ENCODE measurements at regions not wholly inside any gene's neighbourhood (a gene's known extent, or its start where the extent isn't known, plus 50 kb on each side); places are given as distances from the start of the nearest gene placed in this dataset.

DNA sequence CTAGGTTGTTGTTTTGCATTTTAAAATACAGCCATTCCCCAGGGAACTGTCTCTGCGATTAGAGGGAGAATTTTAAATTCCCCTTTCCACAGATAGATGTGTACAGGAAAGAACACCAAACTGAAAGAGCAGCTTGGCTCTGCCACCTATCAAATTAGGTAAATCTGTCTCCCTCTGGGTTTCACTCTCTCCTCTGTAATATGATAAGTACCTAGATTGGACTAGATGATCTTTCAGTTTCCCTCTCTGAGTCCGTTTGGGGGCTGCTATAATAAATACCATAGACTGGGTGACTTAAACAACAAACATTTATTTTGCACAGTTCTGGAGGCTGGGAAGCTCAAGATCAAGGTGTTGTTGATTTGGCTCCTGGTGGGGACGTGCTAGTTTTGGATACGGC, 186.0 kb downstream of the KIF20B start:
- no peak for DNase-seq (ENCODE audit: low read depth in 2 of 2)

DNA sequence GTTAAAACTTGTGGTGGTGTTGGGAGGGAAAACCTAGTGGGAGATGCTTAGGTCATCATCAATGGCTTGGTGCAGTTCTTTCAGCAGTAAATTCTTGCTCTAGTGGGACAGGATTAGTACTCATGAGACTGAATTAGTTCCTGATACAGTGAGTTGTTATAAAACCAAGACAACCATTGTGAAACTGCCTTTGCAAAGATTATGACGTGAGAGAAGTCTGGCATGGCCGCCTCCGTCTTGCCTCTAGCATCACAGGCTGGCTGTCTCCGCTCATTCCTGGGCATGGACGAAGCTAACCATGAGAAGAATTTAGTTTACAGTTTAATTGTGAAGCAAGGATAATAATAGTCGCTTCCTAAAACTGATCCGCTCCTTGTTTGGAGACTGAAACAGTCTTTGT, 186.4 kb downstream of the KIF20B start:
- no peak for DNase-seq (ENCODE audit: low read depth in 2 of 2)

DNA sequence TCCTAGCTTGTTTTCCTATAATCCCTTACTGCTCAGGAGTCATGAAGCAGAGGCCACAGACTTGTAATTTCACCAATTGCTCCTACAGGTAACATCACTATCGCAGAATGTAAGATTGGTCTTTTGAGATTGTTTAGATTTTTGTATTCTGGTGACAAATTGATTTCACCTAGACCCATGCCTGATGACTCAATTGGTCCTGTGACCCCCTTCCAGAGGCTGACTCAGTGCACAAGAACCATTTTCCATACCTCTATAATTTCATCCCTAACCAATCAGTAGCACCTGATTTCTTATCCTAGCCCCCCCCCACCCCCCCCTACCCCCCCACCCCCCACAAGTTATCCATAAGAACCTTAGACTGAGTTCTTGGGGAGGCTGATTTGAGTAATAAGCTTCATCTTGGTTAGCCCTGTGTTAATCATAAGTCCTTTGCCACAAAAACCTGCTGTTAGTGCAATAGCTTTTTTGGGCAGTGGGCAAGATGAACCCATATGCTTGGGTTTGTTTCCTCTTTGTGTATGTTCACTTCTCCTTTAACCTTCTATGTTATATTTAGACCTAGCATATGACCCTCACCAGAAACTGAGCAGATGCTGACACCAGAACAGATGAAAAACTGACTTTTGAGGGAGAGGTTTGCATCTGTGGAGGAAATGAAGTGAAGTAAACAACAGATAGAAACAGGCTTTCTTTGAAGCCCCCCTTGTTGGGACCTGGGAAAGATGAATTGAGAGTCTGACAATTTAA, 187.1 kb downstream of the KIF20B start:
- DNase-seq (ENCODE audit: low read depth in 2 of 2) = no peak

DNA sequence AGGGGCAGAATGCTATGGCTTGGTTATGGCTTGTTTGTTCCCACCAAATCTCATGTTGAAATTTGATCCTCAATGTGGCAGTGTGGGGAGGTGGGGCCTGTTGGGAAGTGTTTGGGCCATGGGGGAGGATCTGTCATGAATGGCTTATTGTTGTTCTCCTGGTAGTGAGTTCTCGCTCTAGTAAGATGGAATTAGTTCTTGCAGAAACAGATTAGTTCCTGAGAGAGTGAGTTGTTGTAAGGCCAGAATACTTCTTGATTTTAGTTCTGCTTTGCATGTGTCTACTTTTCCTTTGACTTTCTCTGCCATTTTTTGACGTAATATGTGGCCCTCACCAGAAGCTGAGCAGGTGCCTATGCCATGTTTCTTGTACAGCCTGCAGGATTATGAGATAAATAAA, 188.2 kb downstream of the KIF20B start:
- no peak for DNase-seq (ENCODE audit: low read depth in 2 of 2)

- no peak for DNase-seq (ENCODE audit: low read depth in 2 of 2)
Measured at GRCh38 chr10:89891006-89891535, 189.7 kb downstream of the KIF20B start.

DNA sequence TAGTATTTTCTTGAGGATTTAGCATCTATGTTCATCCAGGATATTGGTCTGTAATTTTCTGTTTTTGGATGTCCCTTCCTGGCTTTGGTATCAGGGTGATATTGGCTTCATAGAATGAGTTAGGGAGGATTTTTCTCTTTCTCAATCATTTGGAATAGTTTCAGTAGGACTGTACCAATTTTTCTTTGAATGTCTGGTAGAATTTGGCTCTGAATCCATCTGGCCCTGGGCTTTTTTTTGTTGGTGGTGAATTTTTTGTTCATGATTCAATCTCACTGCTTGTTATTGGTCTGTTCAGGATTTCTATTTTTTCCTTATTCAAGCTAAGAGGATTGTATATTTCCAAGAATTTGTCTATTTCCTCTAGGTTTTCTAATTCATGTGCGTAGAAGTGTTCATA, 192.7 kb downstream of the KIF20B start:
- DNase-seq (ENCODE audit: low read depth in 2 of 2) = no peak

DNA sequence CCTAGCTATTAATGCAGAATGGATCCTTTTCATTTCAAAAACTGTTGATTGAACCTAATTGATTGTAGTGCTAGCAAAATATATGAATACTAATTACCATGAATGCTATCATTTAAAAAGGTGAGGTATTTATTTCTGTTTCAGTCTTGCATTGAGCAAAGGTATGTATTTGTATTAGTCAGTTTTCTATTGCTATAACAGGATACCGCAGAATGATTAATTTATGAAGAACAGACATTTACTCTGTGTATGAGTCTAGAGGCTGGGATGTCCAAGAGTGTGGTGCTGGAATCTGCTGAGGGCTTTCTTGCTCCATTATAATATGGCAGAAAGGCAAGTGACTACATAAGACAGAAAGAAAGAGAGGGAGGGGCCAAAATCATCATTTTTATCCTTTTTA, 199.2 kb downstream of the KIF20B start:
- no peak for DNase-seq (ENCODE audit: low read depth in 2 of 2)

DNA sequence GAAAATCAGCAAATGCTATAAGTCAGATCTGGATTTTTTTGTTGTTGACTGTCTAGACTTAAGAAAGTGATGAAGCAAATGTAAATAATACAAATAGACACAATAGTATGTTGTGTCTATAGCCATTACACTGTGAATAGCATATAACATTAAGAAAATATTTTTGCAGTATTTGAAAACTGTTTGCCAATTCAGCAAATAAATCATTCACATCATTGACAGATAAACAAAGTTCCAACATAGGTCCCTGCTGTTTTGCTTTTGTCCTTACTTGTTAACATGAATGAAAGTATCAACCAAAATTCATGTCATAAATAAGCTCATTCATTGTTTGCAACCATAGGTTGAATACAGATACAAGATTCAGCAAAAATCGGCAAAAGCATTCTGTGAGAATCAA, 200.5 kb downstream of the KIF20B start:
- DNase-seq (ENCODE audit: low read depth in 2 of 2) = no peak

DNA sequence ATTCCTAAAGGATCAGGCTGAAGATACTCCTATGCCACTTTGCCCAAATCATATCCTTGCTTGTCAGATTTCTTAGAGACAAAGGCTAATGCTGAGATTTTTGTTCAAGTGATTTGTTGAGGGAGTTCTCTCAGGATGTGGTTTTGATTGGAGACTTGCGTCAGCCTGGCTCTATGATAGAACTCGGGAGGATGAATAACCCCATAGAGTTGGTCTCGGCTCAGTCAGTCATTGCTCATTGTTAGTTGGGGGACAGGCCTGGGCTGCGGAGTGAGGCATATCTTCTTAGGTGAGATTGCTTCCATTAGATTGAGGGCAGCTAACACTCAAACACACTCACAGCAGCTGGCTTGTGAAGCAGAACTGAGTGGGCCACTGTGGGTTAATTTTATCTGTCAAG, 203.4 kb downstream of the KIF20B start:
- no peak for DNase-seq (ENCODE audit: low read depth in 2 of 2)

DNA sequence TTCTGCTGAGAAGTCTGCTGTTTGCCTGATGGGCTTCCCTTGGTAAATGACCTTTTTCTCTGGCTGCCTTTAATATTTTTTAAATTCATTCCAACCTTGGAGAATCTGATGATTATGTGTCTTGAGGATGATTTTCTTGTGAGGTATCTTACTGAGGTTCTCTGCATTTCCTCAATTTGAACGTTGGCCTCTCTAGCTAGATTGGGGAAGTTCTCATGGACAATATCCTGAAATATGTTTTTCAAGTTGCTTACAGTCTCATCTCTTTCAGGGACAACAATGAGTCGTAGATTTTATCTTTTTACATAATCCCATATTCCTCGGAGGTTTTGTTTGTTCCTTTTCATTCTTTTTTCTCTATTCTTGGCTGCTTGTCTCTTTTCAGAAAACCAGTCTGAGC, 208.4 kb downstream of the KIF20B start:
- DNase-seq (ENCODE audit: low read depth in 2 of 2) = no peak

DNA sequence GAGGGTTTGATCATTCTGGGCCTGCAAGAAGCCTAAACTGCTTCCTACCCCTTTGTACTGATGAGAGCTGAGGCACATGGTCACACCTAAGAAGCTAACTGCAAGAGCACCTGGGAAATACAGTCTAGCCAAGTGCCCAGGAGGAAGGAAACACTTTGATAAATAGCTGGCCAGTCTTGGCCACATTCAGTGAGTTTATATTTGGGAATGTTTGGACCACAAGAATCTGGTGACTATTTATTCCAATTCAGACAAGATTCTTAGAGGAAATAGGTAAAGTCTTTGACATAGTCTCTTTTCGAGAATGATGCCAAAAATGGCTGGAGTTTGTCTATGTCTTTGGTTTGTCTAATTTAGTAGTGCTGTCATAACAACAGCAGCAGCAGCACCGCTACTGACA, 213.6 kb downstream of the KIF20B start:
- no peak for DNase-seq (ENCODE audit: low read depth in 2 of 2)

GRCh38 chr10:89915968-89916367, 214.6 kb downstream of the KIF20B start:
- no peak for DNase-seq (ENCODE audit: low read depth in 2 of 2)

DNA sequence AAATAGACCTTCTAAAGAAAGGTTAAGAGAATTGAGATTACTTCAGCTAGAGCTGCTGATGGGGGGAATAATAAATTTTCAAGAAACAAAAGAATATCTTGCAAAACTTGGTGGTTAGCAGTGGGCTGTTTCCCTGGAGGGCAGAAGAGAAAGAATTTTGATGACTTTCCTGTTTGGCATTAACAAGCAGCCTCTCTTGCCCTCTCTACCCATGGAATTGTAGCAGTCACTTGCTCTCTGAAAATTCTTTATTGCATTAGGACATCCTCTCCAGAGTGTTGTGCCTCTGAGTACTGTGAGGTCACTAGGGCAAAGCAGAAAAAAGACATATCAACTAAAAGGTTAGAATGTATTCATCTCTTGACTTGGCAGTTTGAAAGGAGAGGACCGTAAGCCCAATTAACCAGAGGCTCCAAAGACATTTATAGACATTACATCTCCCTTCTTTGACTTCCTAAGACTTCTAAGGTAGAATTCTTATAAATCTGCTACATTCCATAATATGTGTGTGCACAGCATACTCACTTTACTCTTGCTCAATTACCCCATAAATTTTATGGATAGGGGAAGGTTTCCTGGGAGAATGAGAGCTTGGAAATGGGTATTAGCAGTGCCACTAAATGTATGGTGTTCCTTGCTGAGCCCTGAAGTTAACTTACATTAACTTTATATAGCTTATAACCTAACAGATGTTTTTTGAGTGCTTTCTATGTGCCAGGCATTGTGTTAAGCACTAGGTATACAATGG, 215.3 kb downstream of the KIF20B start:
- no peak for DNase-seq (ENCODE audit: low read depth in 2 of 2)

GRCh38 chr10:89921403-89921802, 220.0 kb downstream of the KIF20B start:
- no peak for DNase-seq (ENCODE audit: low read depth in 2 of 2)

DNA sequence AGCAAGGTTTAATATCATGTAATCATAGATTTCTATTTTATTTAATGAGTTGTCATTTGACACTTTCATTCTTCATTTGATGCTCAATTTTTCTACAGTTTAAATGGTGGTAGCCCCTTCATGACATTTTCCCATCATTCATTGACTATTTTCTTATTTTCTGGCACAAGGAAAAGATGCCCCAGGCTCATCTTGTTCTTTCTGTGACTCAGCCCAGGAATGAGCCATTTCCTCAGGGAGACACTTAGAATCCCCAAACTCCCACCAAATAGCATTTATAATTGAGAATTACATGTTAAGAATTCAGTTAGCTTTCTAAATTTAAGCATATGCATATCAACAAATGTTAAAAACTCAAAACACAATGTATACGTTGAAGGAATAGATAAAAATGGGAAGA, 222.3 kb downstream of the KIF20B start:
- no peak for DNase-seq (ENCODE audit: low read depth in 2 of 2)

DNA sequence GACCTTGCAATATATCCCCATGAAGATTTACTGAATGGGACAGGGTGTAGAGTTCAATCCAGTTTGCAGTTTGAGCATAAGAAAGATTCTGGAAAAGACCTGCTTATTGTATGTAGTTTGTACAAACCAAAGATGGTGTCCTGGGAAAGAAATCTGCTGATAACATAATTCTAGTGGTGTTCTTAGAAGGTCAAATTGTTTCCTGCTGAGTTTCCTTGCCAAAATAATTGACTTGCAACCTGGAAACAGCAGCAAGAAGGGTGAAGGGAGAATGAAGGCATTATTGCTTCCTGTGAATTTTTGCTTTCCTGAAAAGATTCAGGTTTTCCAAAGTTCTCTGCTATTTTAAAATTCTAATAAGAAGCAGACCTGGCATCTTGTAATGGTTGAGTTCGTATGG, 222.9 kb downstream of the KIF20B start:
- DNase-seq (ENCODE audit: low read depth in 2 of 2) = no peak

- DNase-seq (ENCODE audit: low read depth in 2 of 2) = no peak
Measured at GRCh38 chr10:89926736-89927135, 225.3 kb downstream of the KIF20B start.

DNA sequence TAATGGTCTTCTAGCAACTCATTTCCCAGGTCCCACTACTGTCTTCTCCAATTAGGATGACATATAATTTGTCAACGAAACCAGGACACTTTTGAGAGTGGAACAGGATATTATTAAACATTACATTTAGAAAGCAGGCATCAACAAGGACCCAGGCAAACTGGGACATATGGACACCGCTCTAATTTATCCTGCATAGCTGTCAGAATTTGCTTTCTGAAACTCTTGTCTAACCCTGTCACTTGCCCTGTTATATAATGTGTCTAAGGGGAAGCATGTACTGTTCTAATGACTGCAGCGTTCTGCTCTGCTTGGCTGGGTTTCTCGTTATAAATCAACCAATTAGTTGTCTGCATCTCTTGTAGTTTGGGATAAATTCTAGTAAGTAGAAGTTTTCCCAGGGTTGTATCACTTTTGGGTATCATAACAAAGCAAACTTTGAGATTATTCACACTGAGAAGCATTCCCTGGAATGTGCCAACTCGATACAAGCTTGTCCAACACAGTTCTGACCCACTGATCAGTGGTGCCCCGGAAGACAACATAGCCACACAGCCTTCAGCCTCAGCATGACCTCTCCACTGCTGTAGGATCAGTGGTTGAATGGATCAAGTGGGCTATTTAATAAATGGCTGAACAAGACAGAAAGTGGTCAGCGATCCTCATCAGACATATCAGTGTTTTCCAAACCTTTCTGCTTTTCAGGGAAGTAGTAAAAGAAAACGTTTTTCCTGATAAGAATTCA, 228.1 kb downstream of the KIF20B start:
- no peak for DNase-seq (ENCODE audit: low read depth in 2 of 2)

GRCh38 chr10:89937494-89937893, 236.1 kb downstream of the KIF20B start:
- DNase-seq (ENCODE audit: low read depth in 2 of 2) = no peak

DNA sequence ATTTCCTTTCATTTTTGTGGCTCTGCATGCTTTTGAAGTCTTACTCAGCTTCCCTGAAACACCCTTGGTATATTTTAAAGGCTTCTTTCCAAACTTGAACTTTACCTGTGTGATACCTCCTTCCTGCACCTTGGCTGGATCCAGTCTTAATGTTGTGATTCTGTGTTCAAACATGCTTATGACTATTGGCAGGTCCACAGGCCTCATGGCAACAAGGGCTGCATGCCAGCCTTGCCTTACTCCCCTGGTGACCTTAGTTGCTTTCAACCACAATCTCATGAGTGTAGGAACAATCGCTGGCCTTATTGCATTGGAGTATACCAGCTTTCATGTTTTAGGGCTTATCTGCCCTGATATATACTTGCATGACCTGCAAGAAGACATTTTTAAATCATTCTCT, 238.7 kb downstream of the KIF20B start:
- DNase-seq (ENCODE audit: low read depth in 2 of 2) = no peak

- no peak for DNase-seq (ENCODE audit: low read depth in 2 of 2)
Measured at GRCh38 chr10:89942217-89942616, 240.8 kb downstream of the KIF20B start.

DNA sequence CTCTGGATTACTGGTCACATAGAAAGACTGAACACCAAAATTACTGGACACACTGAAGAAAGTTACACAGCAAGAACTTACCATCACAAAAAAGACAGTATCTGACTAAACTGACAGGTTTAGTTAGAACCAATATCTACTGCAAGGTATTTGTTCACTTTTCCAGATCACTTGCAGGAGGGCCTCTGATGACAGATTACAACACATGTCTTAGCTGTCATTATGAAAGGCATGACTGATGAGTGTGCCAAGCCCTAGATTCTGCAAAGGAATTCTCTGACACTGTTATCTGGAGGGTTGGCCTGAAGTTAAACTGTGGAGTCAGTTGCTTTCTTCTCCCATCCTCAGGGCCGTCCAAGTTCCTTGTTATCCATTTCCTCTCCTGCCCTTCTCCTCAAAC, 242.7 kb downstream of the KIF20B start:
- DNase-seq (ENCODE audit: low read depth in 2 of 2) = no peak

GRCh38 chr10:89946106-89946505, 244.7 kb downstream of the KIF20B start:
- no peak for DNase-seq (ENCODE audit: low read depth in 2 of 2)

Data from stimulated activated CD4-positive, alpha-beta T cell treated with anti-CD3 and anti-CD28 coated beads, Interleukin-4, amount 100 ng/mL, for 48 hours (primary cell).